ENCODE measurements at regions not wholly inside any gene's neighbourhood (a gene's known extent, or its start where the extent isn't known, plus 50 kb on each side); places are given as distances from the start of the nearest gene placed in this dataset.

DNA sequence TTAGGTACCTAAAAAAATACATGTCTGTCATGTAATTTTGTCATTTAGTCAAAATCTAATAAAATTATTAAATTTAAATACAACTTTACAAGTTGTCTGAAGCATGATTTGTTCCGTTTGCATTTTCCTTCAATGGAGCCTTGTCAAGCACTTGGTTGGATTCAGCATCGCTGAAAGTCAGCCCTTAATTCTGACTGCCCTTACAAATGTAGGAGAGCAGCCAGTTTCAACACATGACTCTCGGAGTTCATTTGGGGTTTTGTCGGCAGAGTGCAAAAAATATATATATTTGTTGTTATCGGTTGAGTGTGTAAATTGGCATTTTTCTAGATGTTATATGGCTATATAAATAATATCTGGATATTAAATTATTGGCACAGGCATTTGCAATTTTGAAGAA is 180.6 kb downstream of the RPS12 start (continued):
- TF ChIP-seq SIN3A (conservative IDR thresholded peaks at IDR 0.05 in 1 of 2, IDR thresholded peaks at IDR 0.05 in 1 of 2; ENCODE audit: low read depth in 1 of 2, low read length in 2 of 2) (no peak), JUND (IDR thresholded peaks at IDR 0.05; ENCODE audit: low read length) (no peak), CHD2 (IDR thresholded peaks at IDR 0.05; ENCODE audit: low read length) (no peak), RXRA (IDR thresholded peaks at IDR 0.05; ENCODE audit: insufficient read depth, low read depth, low read length) (no peak), SP2 (IDR thresholded peaks at IDR 0.05; ENCODE audit: low read length) (no peak), EZH2 (IDR thresholded peaks at IDR 0.05; ENCODE audit: low read depth, low read length, severe bottlenecking) (no peak)

All from H1 (cell line).